ENCODE measurements at regions not wholly inside any gene's neighbourhood (a gene's known extent, or its start where the extent isn't known, plus 50 kb on each side); places are given as distances from the start of the nearest gene placed in this dataset.

- WGBS = 65% methylated on average over 6 of the region's 6 CpGs
- H3K36me3 ChIP-seq = no peaks in the 10 kb centered on the region
- H3K4me3 ChIP-seq = no peak overlapping the region
- H3K27ac ChIP-seq = no peak overlapping the region
- no peaks in the 10 kb centered on the region for H3K27me3 ChIP-seq (replicated peaks; ENCODE audit: insufficient read depth)
- no peaks in the 10 kb centered on the region for H3K4me1 ChIP-seq (replicated peaks)
- TF ChIP-seq POLR2AphosphoS5 (IDR thresholded peaks at IDR 0.05) (no peak), POLR2A (IDR thresholded peaks at IDR 0.05) (no peak), CTCF (IDR thresholded peaks at IDR 0.05) (no peak)
- no peak for DNase-seq (ENCODE audit: low spot score)
- no peaks in the 10 kb centered on the region for H3K9me3 ChIP-seq
- intact Hi-C loops (cut with DNase I) = no loop called here
Measured at GRCh38 chr19:32012886-32013631, 332.4 kb upstream of the ZNF507 start.

- H3K27me3 ChIP-seq (replicated peaks; ENCODE audit: insufficient read depth) = no peaks in the 10 kb centered on the region
- no peaks in the 10 kb centered on the region for H3K4me1 ChIP-seq (replicated peaks)
- WGBS = 23% methylated on average over 9 of the region's 9 CpGs
- TF ChIP-seq CTCF (IDR thresholded peaks at IDR 0.05) (no peak), POLR2AphosphoS5 (IDR thresholded peaks at IDR 0.05) (no peak), POLR2A (IDR thresholded peaks at IDR 0.05) (no peak)
- no peaks in the 10 kb centered on the region for H3K9me3 ChIP-seq
- no peak for DNase-seq (ENCODE audit: low spot score)
- no peak overlapping the region for H3K4me3 ChIP-seq
- peak overlapping the region in 1 of 2 donors; percentile 67 for H3K27ac ChIP-seq
- H3K36me3 ChIP-seq = no peaks in the 10 kb centered on the region
- intact Hi-C loops (cut with DNase I) = no loop called here
Measured at GRCh38 chr19:32017176-32017953, 328.0 kb upstream of the ZNF507 start.

GRCh38 chr19:32018014-32018413, 327.4 kb upstream of the ZNF507 start:
- peaks cover under 1% of the 10 kb centered on the region for H3K4me1 ChIP-seq (replicated peaks)
- 3% methylated on average over 6 of the region's 6 CpGs for WGBS
- intact Hi-C loops (cut with DNase I) = no loop called here
- H3K36me3 ChIP-seq = no peaks in the 10 kb centered on the region
- H3K4me3 ChIP-seq = no peak overlapping the region
- TF ChIP-seq POLR2A (IDR thresholded peaks at IDR 0.05) = no peak
- no peak for TF ChIP-seq CTCF (IDR thresholded peaks at IDR 0.05)
- TF ChIP-seq POLR2AphosphoS5 (IDR thresholded peaks at IDR 0.05) = peak; percentile 90
- H3K9me3 ChIP-seq = no peaks in the 10 kb centered on the region
- peak overlapping the region; percentile 47 to 67 for H3K27ac ChIP-seq
- no peaks in the 10 kb centered on the region for H3K27me3 ChIP-seq (replicated peaks; ENCODE audit: insufficient read depth)
- DNase-seq (ENCODE audit: low spot score) = peak; percentile 76

- Histone ChIP-seq H3K27ac (no peak overlapping the region), H3K27me3 (replicated peaks; ENCODE audit: insufficient read depth) (no peaks in the 10 kb centered on the region), H3K4me1 (replicated peaks) (peaks cover 5% of the 10 kb centered on the region), H3K36me3 (no peaks in the 10 kb centered on the region), H3K4me3 (no peak overlapping the region), H3K9me3 (no peaks in the 10 kb centered on the region)
- no peak for DNase-seq (ENCODE audit: low spot score)
- intact Hi-C loops (cut with DNase I) = no loop called here
- 84% methylated on average over 2 of the region's 2 CpGs for WGBS
- TF ChIP-seq POLR2AphosphoS5 (IDR thresholded peaks at IDR 0.05) (no peak), POLR2A (IDR thresholded peaks at IDR 0.05) (no peak), CTCF (IDR thresholded peaks at IDR 0.05) (no peak)
Measured at GRCh38 chr19:32020538-32020937, 324.9 kb upstream of the ZNF507 start.
